CD4-positive, alpha-beta T cell treated with Interleukin-1 beta for 1 hour (primary cell): ENCODE measurements at regions not wholly inside any gene's neighbourhood (a gene's known extent, or its start where the extent isn't known, plus 50 kb on each side); places are given as distances from the start of the nearest gene placed in this dataset.
"Not testable (repeated sequence)": the region's sequence is repeated elsewhere in the genome, so short reads cannot be mapped to it uniquely, and the experiment has no call there.

Experiments
- DNase-seq, 2 donors: peaks; one replicate each; pipeline ENCODE4 v3.0.0-alpha.2; 2020 to 2022

- DNase-seq, result no peak
These were observed 106.1 kb upstream of the CDH9 start for GRCh38 chr5:27144456-27144855.

DNA sequence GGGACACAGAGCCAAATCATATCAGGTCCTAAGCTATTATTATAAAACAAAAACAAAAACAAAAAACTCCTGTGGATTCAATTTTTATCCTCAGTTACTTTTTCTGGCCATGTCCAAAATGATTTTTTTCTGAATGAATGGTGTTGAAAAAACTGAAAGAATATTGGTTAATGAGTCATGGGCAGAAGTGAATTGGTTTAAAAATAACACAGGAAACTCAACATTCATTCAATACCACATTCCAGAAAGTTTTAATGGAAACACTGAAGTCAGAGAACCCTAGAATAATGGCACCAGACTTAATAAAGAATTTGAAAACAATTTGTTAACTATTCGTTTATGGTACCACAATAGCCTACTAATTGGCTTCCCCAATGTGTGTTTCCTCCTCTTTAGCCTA lies 102.4 kb upstream of the CDH9 start:
- no peak for DNase-seq

DNA sequence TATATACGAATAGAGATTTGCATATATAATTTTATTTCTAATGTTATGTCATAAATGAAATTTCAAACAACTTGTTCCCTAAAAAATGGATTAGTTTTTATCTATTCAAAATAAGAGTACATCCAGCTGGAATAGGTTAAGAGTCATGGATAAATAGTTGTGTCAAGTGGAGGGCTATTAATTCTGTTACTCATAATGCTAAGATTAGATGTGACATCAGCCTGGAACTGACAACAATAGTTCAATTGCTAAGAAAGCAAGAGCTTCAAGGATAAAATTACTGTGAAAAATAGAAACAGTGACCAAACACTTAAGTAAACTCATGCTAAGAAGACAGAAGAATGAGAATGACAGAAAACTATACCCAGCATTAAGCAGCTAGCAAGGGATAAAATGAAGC lies 92.2 kb upstream of the CDH9 start:
- DNase-seq, result no peak

DNA sequence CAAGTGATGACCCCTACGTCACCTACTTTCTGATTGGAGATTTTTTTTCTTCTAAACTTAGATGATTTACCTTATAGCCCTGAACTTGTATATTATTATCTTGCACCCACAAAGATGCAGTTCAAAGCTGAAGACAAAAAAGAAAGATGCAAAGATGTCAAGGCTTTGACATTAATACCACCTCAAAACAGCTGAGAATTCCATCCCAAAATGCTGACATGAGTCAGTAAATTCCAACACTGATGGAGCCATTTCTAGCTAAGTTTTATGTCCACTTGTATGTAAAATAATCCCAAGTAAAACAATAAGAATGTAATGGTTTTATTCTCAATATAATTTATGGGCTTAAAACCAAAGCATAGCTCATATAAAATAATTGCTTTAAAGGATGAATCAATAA lies 91.5 kb upstream of the CDH9 start:
- no peak for DNase-seq

GRCh38 chr5:27125856-27126255 lies 87.5 kb upstream of the CDH9 start:
- DNase-seq, result no peak

GRCh38 chr5:27124590-27124989 lies 86.2 kb upstream of the CDH9 start:
- no peak for DNase-seq

GRCh38 chr5:27119736-27120321 lies 81.4 kb upstream of the CDH9 start:
- DNase-seq, result not testable (repeated sequence)

GRCh38 chr5:27103486-27103885 lies 65.1 kb upstream of the CDH9 start:
- DNase-seq, result no peak

DNA sequence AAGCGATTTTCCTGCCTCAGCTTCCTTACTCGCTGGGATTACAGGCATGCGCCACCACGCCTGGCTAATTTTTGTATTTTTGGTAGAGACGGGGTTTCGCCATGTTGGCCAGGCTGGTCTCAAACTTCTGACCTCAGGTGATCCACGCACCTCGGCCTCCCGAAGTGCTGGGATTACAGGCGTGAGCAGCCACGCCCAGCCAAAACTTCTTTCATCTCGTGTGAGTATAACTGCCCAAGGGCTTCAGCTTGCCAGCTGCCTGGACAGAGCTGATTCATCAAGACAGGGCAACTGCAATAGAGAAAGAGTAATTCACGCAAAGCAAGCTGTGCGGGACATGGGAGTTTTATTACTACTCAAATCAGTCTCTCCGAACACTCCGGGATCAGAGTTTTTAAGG lies 57.4 kb upstream of the CDH9 start:
- DNase-seq, result not testable (repeated sequence)

DNA sequence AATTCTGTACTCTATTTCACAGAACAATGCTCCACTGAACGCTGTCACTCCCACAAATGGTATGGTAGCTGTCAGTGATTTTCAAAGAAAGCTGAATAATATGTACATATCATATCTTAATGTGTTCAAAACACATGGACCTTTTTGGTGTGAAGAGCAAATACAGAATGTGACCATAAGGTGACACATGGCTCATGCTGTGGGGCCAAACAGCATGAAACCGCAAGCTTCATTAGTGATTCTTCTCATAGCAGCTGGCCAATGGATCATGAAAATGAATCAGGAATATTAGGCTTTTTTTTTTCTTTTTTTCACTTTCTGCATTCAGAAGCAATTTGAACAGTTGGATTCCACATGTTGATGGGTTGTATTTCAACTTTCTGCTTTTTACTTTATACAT lies 54.9 kb upstream of the CDH9 start:
- no peak for DNase-seq

- no peak for DNase-seq
These were observed 53.5 kb upstream of the CDH9 start for GRCh38 chr5:27091858-27092257.

DNA sequence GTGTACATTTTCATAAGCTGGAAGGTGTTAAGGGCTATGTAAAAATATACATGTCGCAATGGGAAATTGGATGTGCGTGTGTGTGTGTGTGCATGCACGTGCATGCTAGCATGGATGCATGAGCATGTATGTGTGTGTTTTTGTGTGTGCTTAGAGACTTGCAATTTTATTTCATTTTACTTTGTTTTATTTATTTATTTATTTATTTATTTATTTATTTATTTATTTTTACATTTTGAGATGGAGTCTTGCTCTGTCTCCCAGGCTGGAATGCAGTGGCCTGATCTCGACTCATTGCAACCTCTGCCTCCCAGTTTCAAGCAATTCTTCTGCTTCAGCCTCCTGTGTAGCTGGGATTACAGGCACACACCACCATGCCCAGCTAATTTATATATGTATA lies 50.4 kb upstream of the CDH9 start:
- DNase-seq, result not testable (repeated sequence)
